ENCODE measurements at regions not wholly inside any gene's neighbourhood (a gene's known extent, or its start where the extent isn't known, plus 50 kb on each side); places are given as distances from the start of the nearest gene placed in this dataset.

DNA sequence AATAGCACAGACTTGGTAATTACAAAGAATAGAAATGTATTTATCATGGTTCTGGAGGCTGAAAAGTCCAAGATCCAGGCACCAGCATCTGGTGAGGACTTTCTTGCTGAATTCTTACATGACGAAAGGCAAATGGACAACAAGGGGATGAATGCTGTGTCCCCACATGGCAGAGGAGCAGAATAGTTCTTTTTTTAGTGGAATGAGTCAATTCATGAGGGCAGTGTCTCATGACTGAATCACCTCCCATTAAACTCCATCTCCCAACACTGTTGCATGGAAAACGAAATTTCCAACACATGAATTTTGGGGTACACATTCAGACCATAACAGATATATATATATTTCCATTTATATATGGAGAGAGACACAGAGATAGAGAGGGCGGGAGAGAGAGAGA is 628.3 kb downstream of the TRIML1 start:
- TF ChIP-seq POLR2AphosphoS5 (IDR thresholded peaks at IDR 0.05; ENCODE audit: low read depth, low read length) (no peak), FOXP2 (optimal IDR thresholded peaks at IDR 0.05; ENCODE audit: borderline replicate concordance, extremely low read depth, extremely low read length, insufficient read depth) (no peak), TAF1 (IDR thresholded peaks at IDR 0.05; ENCODE audit: borderline replicate concordance, insufficient read depth, low read length) (no peak)
